Vagina (tissue), 2 donors: ENCODE measurements at regions not wholly inside any gene's neighbourhood (a gene's known extent, or its start where the extent isn't known, plus 50 kb on each side); places are given as distances from the start of the nearest gene placed in this dataset.

ENCODE experiments used
- DNase-seq, 2 donors: peaks; one replicate each; pipeline ENCODE4 v3.0.0-alpha.2; 2017; ENCODE audit errors: extremely low spot score in 2 of 2
- H3K27ac ChIP-seq: fragments of 200-600 bp; sonication (generic); one replicate; pipeline ENCODE4 v1.5.1; 2019
- H3K27me3 ChIP-seq: fragments of 200-600 bp; sonication (generic); one replicate; pipeline ENCODE4 v1.5.1; 2019
- H3K36me3 ChIP-seq, 2 donors: fragments of 200-600 bp; sonication (generic); one replicate each; pipeline ENCODE4 v1.5.1; 2017 to 2019
- H3K4me1 ChIP-seq: fragments of 200-600 bp; sonication (generic); one replicate; pipeline ENCODE4 v1.5.1; 2019
- H3K4me3 ChIP-seq, 2 donors: fragments of 200-600 bp; sonication (generic); 1 replicate in 1 of 2; 2 replicates in 1 of 2; pipeline ENCODE4 v1.5.1; 2016 to 2019
- H3K9me3 ChIP-seq: fragments of 200-600 bp; sonication (generic); one replicate; pipeline ENCODE4 v1.5.1; 2019
- CTCF ChIP-seq, 3 experiments: fragments of 450-650 bp in 2 of 3; fragments of 200-600 bp in 1 of 3; sonication (generic) in 1 of 3; IDR thresholded peaks; one replicate each; pipeline ENCODE4 v1.5.1; 2017 to 2019; ENCODE audit warnings: antibody characterized with exemption in 3 of 3, mild to moderate bottlenecking in 2 of 3, moderate library complexity in 2 of 3
- POLR2A ChIP-seq, 2 donors: fragments of 450-650 bp; IDR thresholded peaks; one replicate each; pipeline ENCODE4 v1.6.1; 2017; ENCODE audit warnings: antibody characterized with exemption in 2 of 2, mild to moderate bottlenecking in 2 of 2, moderate library complexity in 2 of 2
- POLR2AphosphoS5 ChIP-seq, 2 donors: sonication (generic); formaldehyde crosslinking; IDR thresholded peaks; one replicate each; pipeline ENCODE4 v1.9.0; 2017; ENCODE audit warnings: antibody characterized with exemption in 2 of 2, mild to moderate bottlenecking in 2 of 2, low read depth in 1 of 2; ENCODE audit not compliant: insufficient read depth in 1 of 2
- intact Hi-C: fragments of 100-400 bp; cut with DNase I; formaldehyde crosslinking; loops from one replicate; pipeline ENCODE4 v1.15.1; 2023

- Histone ChIP-seq H3K4me3 (no peak overlapping the region), H3K4me1 (peaks cover 8% of the 10 kb centered on the region), H3K9me3 (no peaks in the 10 kb centered on the region), H3K27me3 (no peaks in the 10 kb centered on the region), H3K27ac (no peak overlapping the region), H3K36me3 (no peaks in the 10 kb centered on the region)
- intact Hi-C loops = no loop called here
- no peak for DNase-seq
- TF ChIP-seq POLR2AphosphoS5 (IDR thresholded peaks at IDR 0.05; ENCODE audit: insufficient read depth in 1 of 2, low read depth in 1 of 2) (no peak), CTCF (IDR thresholded peaks at IDR 0.05) (no peak), POLR2A (IDR thresholded peaks at IDR 0.05) (no peak)
These were observed 116.2 kb upstream of the PRL start for GRCh38 chr6:22412994-22413393.

- H3K4me3 ChIP-seq = no peak overlapping the region
- intact Hi-C loops = no loop called here
- no peaks in the 10 kb centered on the region for H3K9me3 ChIP-seq
- no peaks in the 10 kb centered on the region for H3K36me3 ChIP-seq
- peaks cover 8% of the 10 kb centered on the region for H3K4me1 ChIP-seq
- no peak for TF ChIP-seq POLR2AphosphoS5 (IDR thresholded peaks at IDR 0.05; ENCODE audit: insufficient read depth in 1 of 2, low read depth in 1 of 2)
- TF ChIP-seq CTCF (IDR thresholded peaks at IDR 0.05) = no peak
- no peak for TF ChIP-seq POLR2A (IDR thresholded peaks at IDR 0.05)
- no peak for DNase-seq
- H3K27ac ChIP-seq = no peak overlapping the region
- H3K27me3 ChIP-seq = no peaks in the 10 kb centered on the region
These were observed 117.0 kb upstream of the PRL start for GRCh38 chr6:22413681-22414311.

GRCh38 chr6:22418714-22419113 lies 121.9 kb upstream of the PRL start:
- TF ChIP-seq POLR2A (IDR thresholded peaks at IDR 0.05) = no peak
- TF ChIP-seq CTCF (IDR thresholded peaks at IDR 0.05) = no peak
- TF ChIP-seq POLR2AphosphoS5 (IDR thresholded peaks at IDR 0.05; ENCODE audit: insufficient read depth in 1 of 2, low read depth in 1 of 2) = no peak
- Histone ChIP-seq H3K27me3 (no peaks in the 10 kb centered on the region), H3K27ac (no peak overlapping the region), H3K36me3 (no peaks in the 10 kb centered on the region), H3K4me1 (no peaks in the 10 kb centered on the region), H3K4me3 (no peak overlapping the region), H3K9me3 (no peaks in the 10 kb centered on the region)
- intact Hi-C loops = no loop called here
- DNase-seq = no peak

- no peaks in the 10 kb centered on the region for H3K4me1 ChIP-seq
- no peaks in the 10 kb centered on the region for H3K9me3 ChIP-seq
- no peak overlapping the region for H3K27ac ChIP-seq
- TF ChIP-seq POLR2AphosphoS5 (IDR thresholded peaks at IDR 0.05; ENCODE audit: insufficient read depth in 1 of 2, low read depth in 1 of 2) (no peak), POLR2A (IDR thresholded peaks at IDR 0.05) (no peak), CTCF (IDR thresholded peaks at IDR 0.05) (no peak)
- H3K27me3 ChIP-seq = no peaks in the 10 kb centered on the region
- no peak for DNase-seq
- no peak overlapping the region for H3K4me3 ChIP-seq
- intact Hi-C loops = no loop called here
- no peaks in the 10 kb centered on the region for H3K36me3 ChIP-seq
These were observed 124.4 kb upstream of the PRL start for GRCh38 chr6:22421198-22421597.

GRCh38 chr6:22424196-22424595 lies 127.4 kb upstream of the PRL start:
- intact Hi-C loops = no loop called here

More at GRCh38 chr6:22424196-22424595, 127.4 kb upstream of the PRL start:
- no peak for DNase-seq
- H3K4me3 ChIP-seq = no peak overlapping the region
- H3K9me3 ChIP-seq = no peaks in the 10 kb centered on the region
- H3K27ac ChIP-seq = no peak overlapping the region
- no peaks in the 10 kb centered on the region for H3K36me3 ChIP-seq
- H3K27me3 ChIP-seq = no peaks in the 10 kb centered on the region
- TF ChIP-seq POLR2A (IDR thresholded peaks at IDR 0.05) (no peak), POLR2AphosphoS5 (IDR thresholded peaks at IDR 0.05; ENCODE audit: insufficient read depth in 1 of 2, low read depth in 1 of 2) (no peak), CTCF (IDR thresholded peaks at IDR 0.05) (no peak)
- H3K4me1 ChIP-seq = no peaks in the 10 kb centered on the region
